Cardiac muscle cell (in vitro differentiated cells and primary cell): ENCODE measurements at regions not wholly inside any gene's neighbourhood (a gene's known extent, or its start where the extent isn't known, plus 50 kb on each side); places are given as distances from the start of the nearest gene placed in this dataset.

Source experiments
- DNase-seq, 2 donors: peaks; one replicate each; pipeline versions ENCODE4 v3.0.0 to v3.0.0-alpha.2; 2010 to 2017; ENCODE audit warnings: low read depth in 1 of 2, low spot score in 1 of 2
- H3K27ac ChIP-seq: fragments of 200-600 bp; sonication (generic); 2 replicates; pipeline ENCODE4 v1.5.1; 2016
- H3K27me3 ChIP-seq: fragments of 200-600 bp; sonication (generic); 2 replicates; pipeline ENCODE4 v1.6.0; 2016; ENCODE audit warnings: control low read depth
- H3K36me3 ChIP-seq: fragments of 200-600 bp; sonication (generic); 2 replicates; pipeline ENCODE4 v1.5.1; 2016; ENCODE audit warnings: control low read depth
- H3K4me1 ChIP-seq: fragments of 200-600 bp; sonication (generic); 2 replicates; pipeline ENCODE4 v1.8.1; 2017; ENCODE audit warnings: low read depth, mild to moderate bottlenecking, mixed run types
- H3K4me3 ChIP-seq: fragments of 200-600 bp; sonication (generic); 2 replicates; pipeline ENCODE4 v1.5.1; 2016; ENCODE audit warnings: mild to moderate bottlenecking
- H3K9me3 ChIP-seq: fragments of 200-600 bp; sonication (generic); 2 replicates; pipeline ENCODE4 v1.5.1; 2017; ENCODE audit warnings: low read depth, mild to moderate bottlenecking, control low read depth
- TF ChIP-seq, protein P1 (sequence below): IDR thresholded peaks from 2 replicates; pipeline ENCODE4 v1.5.1; 2012; ENCODE audit warnings: low read depth, mild to moderate bottlenecking, low read length

DNA sequence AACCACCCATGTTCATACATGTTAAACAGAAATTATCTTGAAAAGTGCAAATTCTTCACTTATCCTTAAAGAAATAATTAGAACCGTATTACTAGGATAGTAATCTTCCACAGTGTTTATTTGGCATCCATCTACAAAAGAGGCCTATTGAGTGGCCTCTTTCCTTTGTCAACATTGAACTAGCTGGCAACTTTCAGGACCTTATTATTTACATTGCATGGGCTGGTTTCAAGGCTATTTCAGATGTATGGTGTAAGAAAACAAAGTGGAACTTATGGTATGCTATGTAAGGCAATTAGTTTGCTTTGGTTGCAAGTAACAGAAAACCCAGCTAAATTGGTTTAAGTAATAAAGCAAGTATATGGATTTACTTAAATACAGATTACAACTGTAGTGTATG lies 324.6 kb downstream of the RBM43 start:
- H3K27me3 ChIP-seq: no peaks in the 10 kb centered on the region
- TF ChIP-seq, protein P1, sequence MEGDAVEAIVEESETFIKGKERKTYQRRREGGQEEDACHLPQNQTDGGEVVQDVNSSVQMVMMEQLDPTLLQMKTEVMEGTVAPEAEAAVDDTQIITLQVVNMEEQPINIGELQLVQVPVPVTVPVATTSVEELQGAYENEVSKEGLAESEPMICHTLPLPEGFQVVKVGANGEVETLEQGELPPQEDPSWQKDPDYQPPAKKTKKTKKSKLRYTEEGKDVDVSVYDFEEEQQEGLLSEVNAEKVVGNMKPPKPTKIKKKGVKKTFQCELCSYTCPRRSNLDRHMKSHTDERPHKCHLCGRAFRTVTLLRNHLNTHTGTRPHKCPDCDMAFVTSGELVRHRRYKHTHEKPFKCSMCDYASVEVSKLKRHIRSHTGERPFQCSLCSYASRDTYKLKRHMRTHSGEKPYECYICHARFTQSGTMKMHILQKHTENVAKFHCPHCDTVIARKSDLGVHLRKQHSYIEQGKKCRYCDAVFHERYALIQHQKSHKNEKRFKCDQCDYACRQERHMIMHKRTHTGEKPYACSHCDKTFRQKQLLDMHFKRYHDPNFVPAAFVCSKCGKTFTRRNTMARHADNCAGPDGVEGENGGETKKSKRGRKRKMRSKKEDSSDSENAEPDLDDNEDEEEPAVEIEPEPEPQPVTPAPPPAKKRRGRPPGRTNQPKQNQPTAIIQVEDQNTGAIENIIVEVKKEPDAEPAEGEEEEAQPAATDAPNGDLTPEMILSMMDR: no peak
- H3K27ac ChIP-seq: no peak overlapping the region
- no peak overlapping the region for H3K4me3 ChIP-seq
- no peaks in the 10 kb centered on the region for H3K4me1 ChIP-seq
- H3K36me3 ChIP-seq: no peaks in the 10 kb centered on the region
- DNase-seq: no peak
- no peaks in the 10 kb centered on the region for H3K9me3 ChIP-seq

- TF ChIP-seq, protein P1: no peak
- no peak for DNase-seq
Measured at GRCh38 chr2:150931451-150931850, 330.2 kb downstream of the RBM43 start.

GRCh38 chr2:150925611-150926010 lies 336.1 kb downstream of the RBM43 start:
- Histone ChIP-seq H3K4me1 (no peaks in the 10 kb centered on the region), H3K36me3 (no peaks in the 10 kb centered on the region), H3K4me3 (no peak overlapping the region), H3K27ac (no peak overlapping the region), H3K9me3 (no peaks in the 10 kb centered on the region), H3K27me3 (no peaks in the 10 kb centered on the region)
- TF ChIP-seq, protein P1: no peak
- no peak for DNase-seq

More at GRCh38 chr2:150931451-150931850, 330.2 kb downstream of the RBM43 start:
- no peaks in the 10 kb centered on the region for H3K36me3 ChIP-seq
- no peaks in the 10 kb centered on the region for H3K4me1 ChIP-seq
- no peak overlapping the region for H3K4me3 ChIP-seq
- H3K27ac ChIP-seq: no peak overlapping the region
- H3K27me3 ChIP-seq: no peaks in the 10 kb centered on the region
- no peaks in the 10 kb centered on the region for H3K9me3 ChIP-seq

GRCh38 chr2:150924878-150925277 lies 336.8 kb downstream of the RBM43 start:
- Histone ChIP-seq H3K27ac (no peak overlapping the region), H3K4me3 (no peak overlapping the region), H3K27me3 (no peaks in the 10 kb centered on the region), H3K9me3 (no peaks in the 10 kb centered on the region), H3K4me1 (no peaks in the 10 kb centered on the region), H3K36me3 (no peaks in the 10 kb centered on the region)
- DNase-seq: no peak
- TF ChIP-seq, protein P1: no peak

GRCh38 chr2:150919901-150920300 lies 341.8 kb downstream of the RBM43 start:
- DNase-seq: no peak
- H3K4me3 ChIP-seq: no peak overlapping the region
- TF ChIP-seq, protein P1: no peak
- H3K4me1 ChIP-seq: no peaks in the 10 kb centered on the region
- no peaks in the 10 kb centered on the region for H3K27me3 ChIP-seq
- no peaks in the 10 kb centered on the region for H3K36me3 ChIP-seq
- H3K27ac ChIP-seq: no peak overlapping the region
- H3K9me3 ChIP-seq: no peaks in the 10 kb centered on the region
